H1 (cell line): ENCODE measurements at regions not wholly inside any gene's neighbourhood (a gene's known extent, or its start where the extent isn't known, plus 50 kb on each side); places are given as distances from the start of the nearest gene placed in this dataset.

ENCODE experiments used
- CTCF ChIA-PET: fragments of 300-600 bp; sonication (Branson Sonifier 250); formaldehyde crosslinking; loops from one replicate; lab custom pipeline; 2021; ENCODE audit not compliant: partially characterized antibody; lab: Charles Lee
- POLR2A ChIA-PET: fragments of 300-600 bp; sonication (Branson Sonifier 250); formaldehyde crosslinking; loops from one replicate; lab custom pipeline; 2021; ENCODE audit warnings: inconsistent platforms; ENCODE audit not compliant: partially characterized antibody; lab: Charles Lee
- DNase-seq, 2 experiments: peaks; one replicate each; pipeline versions ENCODE4 v3.0.0 to v3.0.0-alpha.2; 2010 to 2022; ENCODE audit warnings: low spot score in 2 of 2, low read depth in 1 of 2, mixed read lengths in 1 of 2
- FAIRE-seq: peaks from 2 replicates; lab custom pipeline; 2011; peaks lifted over from hg19 to GRCh38; lab: Jason Lieb, UNC
- H2AFZ ChIP-seq: 2 replicates; pipeline ENCODE4 v1.8.1; 2012; ENCODE audit warnings: low read length, inconsistent platforms
- H2AK5ac ChIP-seq: 2 replicates; pipeline ENCODE4 v1.6.1; 2013; ENCODE audit warnings: low read depth, low read length
- H2BK120ac ChIP-seq: replicated peaks from 2 replicates; pipeline ENCODE3; 2013; ENCODE audit warnings: low read depth, low read length, inconsistent platforms
- H2BK12ac ChIP-seq: 2 replicates; pipeline ENCODE4 v1.6.1; 2013; ENCODE audit warnings: low read depth, low read length
- H2BK15ac ChIP-seq: 2 replicates; pipeline ENCODE4 v1.6.1; 2013; ENCODE audit warnings: low read length
- H2BK20ac ChIP-seq: 2 replicates; pipeline ENCODE4 v1.6.1; 2013; ENCODE audit warnings: low read length
- H2BK5ac ChIP-seq: 2 replicates; pipeline ENCODE4 v1.6.1; 2013; ENCODE audit warnings: low read depth, low read length
- H3K14ac ChIP-seq: 2 replicates; pipeline ENCODE4 v1.6.1; 2013; ENCODE audit warnings: inconsistent platforms; ENCODE audit not compliant: insufficient read length
- H3K18ac ChIP-seq: 2 replicates; pipeline ENCODE4 v1.6.1; 2013; ENCODE audit warnings: low read length; ENCODE audit errors: extremely low read depth
- H3K23ac ChIP-seq: 2 replicates; pipeline ENCODE4 v1.6.1; 2013; ENCODE audit warnings: inconsistent platforms; ENCODE audit not compliant: insufficient read length
- H3K23me2 ChIP-seq: 2 replicates; pipeline ENCODE4 v1.6.1; 2013; ENCODE audit warnings: low read depth, low read length
- H3K27ac ChIP-seq: 2 replicates; pipeline ENCODE4 v1.6.1; 2011; ENCODE audit warnings: low read depth, low read length, inconsistent platforms
- H3K27me3 ChIP-seq, 4 experiments: replicated peaks in 1 of 4; 1 replicate in 1 of 4; 2 replicates in 3 of 4; pipeline versions ENCODE4 v1.6.1 to v1.8.1; 2011 to 2013; ENCODE audit warnings: low read length in 3 of 4, mild to moderate bottlenecking in 3 of 4, inconsistent platforms in 2 of 4, mixed read lengths in 2 of 4, moderate library complexity in 1 of 4; ENCODE audit not compliant: control insufficient read depth in 3 of 4, insufficient read depth in 3 of 4; ENCODE audit errors: extremely low read depth in 1 of 4
- H3K36me3 ChIP-seq, 4 experiments: 2 replicates each; pipeline versions ENCODE4 v1.6.1 to v1.8.1; 2011 to 2013; ENCODE audit warnings: mild to moderate bottlenecking in 4 of 4, low read length in 3 of 4, moderate library complexity in 2 of 4, control low read depth in 1 of 4, inconsistent platforms in 1 of 4; ENCODE audit not compliant: insufficient read depth in 4 of 4, control insufficient read depth in 2 of 4
- H3K4ac ChIP-seq: replicated peaks from 2 replicates; pipeline ENCODE3; 2013; ENCODE audit warnings: low read length, low read depth, mixed read lengths, inconsistent platforms; ENCODE audit not compliant: insufficient read length
- H3K4me1 ChIP-seq, 4 experiments: replicated peaks in 1 of 4; 1 replicate in 1 of 4; 2 replicates in 3 of 4; pipeline versions ENCODE4 v1.6.1 to v1.8.1; 2011 to 2013; ENCODE audit warnings: low read length in 3 of 4, inconsistent platforms in 2 of 4, mixed read lengths in 1 of 4; ENCODE audit not compliant: insufficient read depth in 4 of 4, control insufficient read depth in 3 of 4
- H3K4me2 ChIP-seq, 2 experiments: 2 replicates each; pipeline versions ENCODE4 v1.6.1 to v1.8.1; 2011 to 2013; ENCODE audit warnings: low read depth in 2 of 2, low read length in 2 of 2, control low read depth in 1 of 2, inconsistent platforms in 1 of 2, mild to moderate bottlenecking in 1 of 2; ENCODE audit not compliant: insufficient read depth in 1 of 2
- H3K4me3 ChIP-seq, 4 experiments: fragments of 200-600, 300-600 bp in 1 of 4; sonication (generic), shearing (Covaris generic), sonication (Bioruptor Twin) in 1 of 4; 2 replicates each; pipeline versions ENCODE4 v1.5.1 to v1.8.1; 2011 to 2016; ENCODE audit warnings: low read length in 4 of 4, low read depth in 3 of 4, control low read depth in 2 of 4, inconsistent platforms in 2 of 4, mild to moderate bottlenecking in 2 of 4, mixed read lengths in 1 of 4, moderate library complexity in 1 of 4; ENCODE audit not compliant: insufficient read depth in 2 of 4; ENCODE audit errors: extremely low read depth in 1 of 4
- H3K56ac ChIP-seq: replicated peaks from 2 replicates; pipeline ENCODE3; 2013; ENCODE audit warnings: low read depth, mild to moderate bottlenecking, mixed read lengths, low read length, inconsistent platforms; ENCODE audit not compliant: insufficient read length
- H3K79me1 ChIP-seq: 2 replicates; pipeline ENCODE4 v1.6.1; 2013; ENCODE audit warnings: low read depth, low read length, control low read depth
- H3K79me2 ChIP-seq, 2 experiments: 2 replicates each; pipeline versions ENCODE4 v1.6.1 to v1.8.1; 2012 to 2013; ENCODE audit warnings: low read length in 2 of 2, mild to moderate bottlenecking in 2 of 2, inconsistent platforms in 1 of 2; ENCODE audit not compliant: insufficient read depth in 2 of 2, control insufficient read depth in 1 of 2
- H3K9ac ChIP-seq, 4 experiments: replicated peaks in 1 of 4; 1 replicate in 1 of 4; 2 replicates in 3 of 4; pipeline versions ENCODE4 v1.6.1 to v1.8.1; 2011 to 2013; ENCODE audit warnings: low read depth in 3 of 4, low read length in 3 of 4, control low read depth in 2 of 4, mild to moderate bottlenecking in 2 of 4, moderate library complexity in 2 of 4, inconsistent platforms in 1 of 4; ENCODE audit errors: extremely low read depth in 1 of 4
- H3K9me3 ChIP-seq, 2 experiments: 2 replicates each; pipeline versions ENCODE4 v1.6.1 to v1.8.1; 2012 to 2013; ENCODE audit warnings: mild to moderate bottlenecking in 2 of 2, moderate library complexity in 2 of 2, control low read depth in 1 of 2, inconsistent platforms in 1 of 2, low read depth in 1 of 2, low read length in 1 of 2, mixed read lengths in 1 of 2; ENCODE audit not compliant: insufficient read depth in 2 of 2
- H4K20me1 ChIP-seq, 2 experiments: replicated peaks in 1 of 2; 2 replicates each; pipeline versions ENCODE3 to v1.8.1; 2011 to 2013; ENCODE audit warnings: inconsistent platforms in 2 of 2, low read length in 2 of 2, mild to moderate bottlenecking in 1 of 2; ENCODE audit not compliant: insufficient read depth in 2 of 2, control insufficient read depth in 1 of 2
- H4K5ac ChIP-seq: 2 replicates; pipeline ENCODE4 v1.6.1; 2013; ENCODE audit warnings: low read length, low read depth, mixed read lengths, inconsistent platforms; ENCODE audit not compliant: insufficient read length
- H4K8ac ChIP-seq: 2 replicates; pipeline ENCODE4 v1.8.0; 2013; ENCODE audit warnings: mild to moderate bottlenecking, moderate library complexity, low read length, inconsistent platforms; ENCODE audit not compliant: insufficient read depth; ENCODE audit errors: extremely low read depth
- H4K91ac ChIP-seq: replicated peaks from 2 replicates; pipeline ENCODE3; 2013; ENCODE audit warnings: low read length, mixed read lengths, inconsistent platforms; ENCODE audit not compliant: insufficient read length
- CHD7 ChIP-seq: fragments of 300-600 bp; sonication (generic); IDR thresholded peaks from 2 replicates; pipeline ENCODE4 v1.7.1; 2012; ENCODE audit warnings: low read length, moderate library complexity, mild to moderate bottlenecking, inconsistent platforms; ENCODE audit not compliant: insufficient replicate concordance
- WGBS, 2 experiments: shearing (Covaris generic) in 1 of 2; methylation state at CpG; one replicate each; pipeline versions ENCODE4 v1.1.6 to v1.1.7; 2013 to 2015; ENCODE audit warnings: low lambda C conversion rate in 2 of 2, mixed read lengths in 2 of 2, inconsistent platforms in 1 of 2, low coverage in 1 of 2, missing lambda C conversion rate in 1 of 2; ENCODE audit not compliant: insufficient replicate concordance in 2 of 2, insufficient coverage in 1 of 2, insufficient read length in 1 of 2; ENCODE audit errors: extremely low coverage in 1 of 2, missing lambda C conversion rate in 1 of 2; 5-methylcytosine and 5-hydroxymethylcytosine counted together

- H3K9ac ChIP-seq, result no peak overlapping the region
- no peak overlapping the region for H2BK12ac ChIP-seq
- FAIRE-seq (no peak), DNase-seq (no peak)
- H4K8ac ChIP-seq, result no peak overlapping the region
- no peak overlapping the region for H2AFZ ChIP-seq
- H2AK5ac ChIP-seq, result no peak overlapping the region
- H3K27me3 ChIP-seq, result no peaks in the 10 kb centered on the region
- WGBS, 2 experiments, result 96% methylated on average over 1 of the region's 1 CpG; no CpG with 5 or more reads in 1 of the 2 experiments
- no peaks in the 10 kb centered on the region for H3K79me1 ChIP-seq
- no peak overlapping the region for H3K4me3 ChIP-seq
- no peak overlapping the region for H2BK120ac ChIP-seq
- no peaks in the 10 kb centered on the region; a peak in 1 of 4 replicates for H3K9me3 ChIP-seq
- H4K91ac ChIP-seq, result no peak overlapping the region
- no peaks in the 10 kb centered on the region for H3K23me2 ChIP-seq
- H4K5ac ChIP-seq, result no peak overlapping the region
- no peak overlapping the region for H3K27ac ChIP-seq
- no peaks in the 10 kb centered on the region for H3K36me3 ChIP-seq
- H2BK15ac ChIP-seq, result no peak overlapping the region
- H3K4me1 ChIP-seq, result no peaks in the 10 kb centered on the region
- H3K18ac ChIP-seq, result no peak overlapping the region
- H3K14ac ChIP-seq, result no peak overlapping the region
- H3K4ac ChIP-seq, result no peak overlapping the region
- no peaks in the 10 kb centered on the region for H3K79me2 ChIP-seq
- H2BK5ac ChIP-seq, result no peak overlapping the region
- no peak overlapping the region for H2BK20ac ChIP-seq
- H4K20me1 ChIP-seq, result no peaks in the 10 kb centered on the region
- no peak overlapping the region for H3K4me2 ChIP-seq
- no peak overlapping the region for H3K23ac ChIP-seq
- ChIA-PET CTCF (no interaction called here), POLR2A (no interaction called here)
- H3K56ac ChIP-seq, result no peak overlapping the region
- TF ChIP-seq CHD7, result no peak
Measured at GRCh38 chr6:126842769-126843168, 275.7 kb upstream of the RSPO3 start.
